HCT116 (cell line): ENCODE measurements at regions not wholly inside any gene's neighbourhood (a gene's known extent, or its start where the extent isn't known, plus 50 kb on each side); places are given as distances from the start of the nearest gene placed in this dataset.

Experiments used
- ATAC-seq: fragments of 200-7000 bp; cut with Tn5 transposase; 2 replicates; pipeline ENCODE4 v1.9.1; 2020; ENCODE audit warnings: mild to moderate bottlenecking, moderate library complexity
- BruUV-seq: library from RNA; stranded (reverse); fragments of 400-500 nt; replicated peaks from 2 replicates; lab custom pipeline; 2021; lab: Mats Ljungman, UMichigan
- CTCF ChIA-PET: fragments of 300-600 bp; sonication (Branson Sonifier 250); formaldehyde crosslinking; loops from one replicate; lab custom pipeline; 2021; ENCODE audit warnings: antibody characterized with exemption; lab: Charles Lee
- POLR2A ChIA-PET: fragments of 300-600, 350-600 bp; sonication (Branson Sonifier 250); formaldehyde crosslinking; loops from one replicate; lab custom pipeline; 2021; ENCODE audit warnings: antibody characterized with exemption; lab: Charles Lee
- RAD21 ChIA-PET, 2 experiments: fragments of 300-600 bp; sonication (Branson Sonifier 250); formaldehyde crosslinking; loops; one replicate each; lab custom pipeline; 2023; ENCODE audit warnings: low total read pairs in 2 of 2; ENCODE audit not compliant: uncharacterized antibody in 2 of 2, unreplicated experiment in 2 of 2, low non-redundant PET in 1 of 2; lab: Charles Lee
- DNase-seq: peaks from one replicate; pipeline ENCODE4 v3.0.0-alpha.2; 2010; ENCODE audit warnings: low read depth, low spot score
- H2AFZ ChIP-seq: fragments of 200-600 bp; shearing (Covaris generic), sonication (generic); 2 replicates; pipeline ENCODE4 v1.6.1; 2017; ENCODE audit warnings: low read depth, mixed run types, mixed read lengths, antibody characterized with exemption, low read length; ENCODE audit not compliant: poor library complexity, severe bottlenecking
- H3K27ac ChIP-seq: 2 replicates; pipeline ENCODE4 v1.5.1; 2012; ENCODE audit warnings: low read depth, low read length
- H3K27me3 ChIP-seq: fragments of 200-600 bp; sonication (generic); 2 replicates; pipeline ENCODE4 v1.6.1; 2016; ENCODE audit warnings: mixed run types, low read length, mixed read lengths; ENCODE audit not compliant: insufficient read depth
- H3K36me3 ChIP-seq, 2 experiments: fragments of 200-500 bp in 1 of 2; fragments of 200-600 bp in 1 of 2; sonication (Bioruptor generic) in 1 of 2; sonication (generic) in 1 of 2; 2 replicates each; pipeline versions ENCODE4 v1.5.1 to v1.6.1; 2014 to 2016; ENCODE audit warnings: low read length in 2 of 2, inconsistent platforms in 1 of 2, mixed read lengths in 1 of 2, mixed run types in 1 of 2; ENCODE audit not compliant: insufficient read depth in 2 of 2, control insufficient read depth in 1 of 2
- H3K4me1 ChIP-seq, 2 experiments: fragments of 200-600 bp in 1 of 2; sonication (generic) in 1 of 2; 2 replicates each; pipeline versions ENCODE4 v1.5.1 to v1.6.1; 2012 to 2017; ENCODE audit warnings: low read length in 2 of 2, inconsistent platforms in 1 of 2, mild to moderate bottlenecking in 1 of 2, mixed read lengths in 1 of 2, mixed run types in 1 of 2, moderate library complexity in 1 of 2; ENCODE audit not compliant: insufficient read depth in 2 of 2, control insufficient read depth in 1 of 2
- H3K4me2 ChIP-seq: fragments of 200-600 bp; sonication (generic); 2 replicates; pipeline ENCODE4 v1.6.1; 2017; ENCODE audit warnings: mixed run types, low read length, mixed read lengths
- H3K4me3 ChIP-seq, 2 experiments: fragments of 200-600 bp in 1 of 2; sonication (generic) in 1 of 2; replicated peaks in 1 of 2; 2 replicates each; pipeline ENCODE4 v1.5.1; 2011 to 2016; ENCODE audit warnings: low read length in 2 of 2, control low read depth in 1 of 2, low read depth in 1 of 2, mild to moderate bottlenecking in 1 of 2, mixed read lengths in 1 of 2, mixed run types in 1 of 2
- H3K79me2 ChIP-seq: fragments of 200-600 bp; sonication (generic); 2 replicates; pipeline ENCODE4 v1.6.1; 2017; ENCODE audit warnings: mild to moderate bottlenecking, mixed run types, low read length, moderate library complexity, mixed read lengths; ENCODE audit not compliant: insufficient read depth
- H3K9ac ChIP-seq: fragments of 200-600 bp; sonication (generic); 2 replicates; pipeline ENCODE4 v1.6.1; 2016; ENCODE audit warnings: low read length, mixed read lengths
- H3K9me2 ChIP-seq: fragments of 200-600 bp; sonication (generic), shearing (Covaris generic); 2 replicates; pipeline ENCODE4 v1.6.1; 2017; ENCODE audit warnings: mixed run types, mild to moderate bottlenecking, moderate library complexity; ENCODE audit not compliant: insufficient read depth
- H3K9me3 ChIP-seq, 2 experiments: fragments of 200-500 bp in 1 of 2; fragments of 200-600 bp in 1 of 2; sonication (Bioruptor generic) in 1 of 2; sonication (generic) in 1 of 2; 2 replicates each; pipeline ENCODE4 v1.6.1; 2014 to 2017; ENCODE audit warnings: low read length in 2 of 2, mixed read lengths in 2 of 2, inconsistent platforms in 1 of 2, low read depth in 1 of 2, mild to moderate bottlenecking in 1 of 2, mixed run types in 1 of 2, moderate library complexity in 1 of 2; ENCODE audit not compliant: control insufficient read depth in 1 of 2, insufficient read depth in 1 of 2
- H4K20me1 ChIP-seq: fragments of 200-600 bp; sonication (generic), shearing (Covaris generic); 2 replicates; pipeline ENCODE4 v1.6.1; 2017; ENCODE audit warnings: mixed run types, mild to moderate bottlenecking, moderate library complexity; ENCODE audit not compliant: insufficient read depth
- CBX3 ChIP-seq: IDR thresholded peaks from 2 replicates; pipeline ENCODE4 v1.6.1; 2012; ENCODE audit warnings: low read depth
- CEBPB ChIP-seq: IDR thresholded peaks from 2 replicates; pipeline ENCODE4 v1.6.1; 2012; ENCODE audit warnings: low read depth
- EGR1 ChIP-seq: IDR thresholded peaks from 2 replicates; pipeline ENCODE4 v1.6.1; 2012; ENCODE audit warnings: low read depth
- EZH2 ChIP-seq: fragments of 200-600 bp; sonication (generic); IDR thresholded peaks from 2 replicates; pipeline ENCODE4 v1.6.1; 2017; ENCODE audit warnings: antibody characterized with exemption, mixed run types
- FOSL1 ChIP-seq: IDR thresholded peaks from 2 replicates; pipeline ENCODE4 v1.6.1; 2012; ENCODE audit warnings: low read depth
- JUND ChIP-seq: IDR thresholded peaks from 2 replicates; pipeline ENCODE4 v1.6.1; 2012
- POLR2A ChIP-seq: IDR thresholded peaks from 2 replicates; pipeline ENCODE4 v1.7.0; 2011; ENCODE audit warnings: borderline replicate concordance; ENCODE audit not compliant: insufficient read depth, insufficient read length; ENCODE audit errors: extremely low read depth
- RAD21 ChIP-seq: IDR thresholded peaks from 2 replicates; pipeline ENCODE4 v1.6.1; 2012; ENCODE audit warnings: low read depth, mild to moderate bottlenecking
- SIN3A ChIP-seq: IDR thresholded peaks from 2 replicates; pipeline ENCODE4 v1.6.1; 2012; ENCODE audit warnings: low read depth
- SP1 ChIP-seq: IDR thresholded peaks from 2 replicates; pipeline ENCODE4 v1.6.1; 2012; ENCODE audit warnings: low read depth
- SRF ChIP-seq: IDR thresholded peaks from 2 replicates; pipeline ENCODE4 v1.6.1; 2012; ENCODE audit warnings: low read depth
- YY1 ChIP-seq: IDR thresholded peaks from 2 replicates; pipeline ENCODE4 v1.6.1; 2011; ENCODE audit warnings: low read length, low read depth, moderate library complexity, mild to moderate bottlenecking; ENCODE audit not compliant: insufficient replicate concordance; ENCODE audit errors: extremely low read depth
- ZFX ChIP-seq: fragments of 450-650 bp; IDR thresholded peaks from 2 replicates; pipeline ENCODE4 v1.6.1; 2017
- intact Hi-C: fragments of 100-400 bp; cut with micrococcal nuclease; formaldehyde crosslinking; loops from 2 replicates; pipeline ENCODE4 v1.10.0; 2022
- TF ChIP-seq, protein P1 (sequence below): IDR thresholded peaks from 2 replicates; pipeline ENCODE4 v1.6.1; 2011; ENCODE audit warnings: mild to moderate bottlenecking, low read length, moderate library complexity; ENCODE audit not compliant: insufficient replicate concordance; ENCODE audit errors: extremely low read depth
- TF ChIP-seq, protein P2 (sequence below): IDR thresholded peaks from 2 replicates; pipeline ENCODE4 v1.6.1; 2012; ENCODE audit warnings: low read depth

DNA sequence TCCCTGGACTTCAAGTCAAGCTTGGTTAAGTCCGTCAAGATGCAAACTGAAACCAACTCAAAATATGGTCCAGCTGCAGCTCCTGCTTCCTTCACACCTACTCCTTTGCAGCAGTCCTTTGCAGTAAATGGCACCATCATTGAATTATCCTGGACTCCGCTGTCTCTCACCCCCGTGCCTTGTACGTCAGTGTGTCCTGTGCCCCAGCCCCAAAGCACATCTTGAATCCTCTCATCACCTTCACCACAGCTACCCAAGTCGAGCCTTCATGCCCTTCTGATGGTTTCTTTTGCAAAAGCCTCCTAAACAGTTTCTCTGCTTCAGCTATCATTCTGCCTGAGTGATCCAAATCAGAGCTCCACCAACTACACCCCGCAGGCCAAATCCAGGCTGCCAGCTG is 88.4 kb upstream of the LEP start:
- intact Hi-C loops: no loop called here
- H3K4me3 ChIP-seq: no peak overlapping the region
- no peak overlapping the region for H3K4me2 ChIP-seq
- H3K27me3 ChIP-seq: peaks cover 32% of the 10 kb centered on the region; the same call in 1 of the 2 replicates
- H3K36me3 ChIP-seq: no peaks in the 10 kb centered on the region
- H3K9me2 ChIP-seq: no peaks in the 10 kb centered on the region
- ChIA-PET POLR2A (no interaction called here), RAD21 (no interaction called here), CTCF (no interaction called here)
- ATAC-seq (no peak), DNase-seq (no peak)
- no peak overlapping the region for H3K9ac ChIP-seq
- H3K9me3 ChIP-seq: no peaks in the 10 kb centered on the region
- H3K79me2 ChIP-seq: no peaks in the 10 kb centered on the region
- H4K20me1 ChIP-seq: no peaks in the 10 kb centered on the region
- BruUV-seq: no TSS peak
- TF ChIP-seq YY1: no peak
- TF ChIP-seq CEBPB: no peak
- TF ChIP-seq FOSL1: no peak
- H3K27ac ChIP-seq: no peak overlapping the region
- H2AFZ ChIP-seq: no peak overlapping the region
- no peaks in the 10 kb centered on the region for H3K4me1 ChIP-seq

DNA sequence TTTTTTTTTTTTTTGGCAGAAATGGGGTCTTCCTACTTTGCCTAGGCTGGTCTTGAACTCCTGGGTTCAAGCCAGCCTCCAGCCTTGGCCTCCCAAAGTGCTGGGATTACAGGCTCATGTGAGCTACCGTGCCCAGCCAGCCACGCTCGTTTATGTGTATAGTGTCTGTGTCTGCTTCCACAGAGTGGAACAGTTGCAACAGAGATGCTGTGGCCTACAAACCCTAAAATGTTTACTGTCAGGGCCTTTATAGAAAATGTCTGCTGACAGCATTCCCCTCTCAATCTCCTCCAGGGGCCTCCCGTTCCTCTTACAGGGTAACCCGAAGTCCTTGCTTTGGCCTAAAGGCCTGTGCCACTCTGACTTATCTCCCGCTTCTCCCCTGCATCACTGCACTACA is 87.6 kb upstream of the LEP start:
- ChIA-PET POLR2A (no interaction called here), CTCF (no interaction called here), RAD21 (no interaction called here)
- H3K4me1 ChIP-seq: no peaks in the 10 kb centered on the region
- no TSS peak for BruUV-seq
- no peak overlapping the region for H2AFZ ChIP-seq
- H3K9me2 ChIP-seq: no peaks in the 10 kb centered on the region
- no peak for TF ChIP-seq ZFX
- no peak for TF ChIP-seq CBX3
- no peak for TF ChIP-seq JUND
- no peak for TF ChIP-seq SRF
- TF ChIP-seq EZH2: no peak
- no peak for TF ChIP-seq SIN3A
- TF ChIP-seq SP1: no peak
- TF ChIP-seq EGR1: no peak
- TF ChIP-seq RAD21: no peak
- no peak for TF ChIP-seq YY1
- TF ChIP-seq, protein P1, sequence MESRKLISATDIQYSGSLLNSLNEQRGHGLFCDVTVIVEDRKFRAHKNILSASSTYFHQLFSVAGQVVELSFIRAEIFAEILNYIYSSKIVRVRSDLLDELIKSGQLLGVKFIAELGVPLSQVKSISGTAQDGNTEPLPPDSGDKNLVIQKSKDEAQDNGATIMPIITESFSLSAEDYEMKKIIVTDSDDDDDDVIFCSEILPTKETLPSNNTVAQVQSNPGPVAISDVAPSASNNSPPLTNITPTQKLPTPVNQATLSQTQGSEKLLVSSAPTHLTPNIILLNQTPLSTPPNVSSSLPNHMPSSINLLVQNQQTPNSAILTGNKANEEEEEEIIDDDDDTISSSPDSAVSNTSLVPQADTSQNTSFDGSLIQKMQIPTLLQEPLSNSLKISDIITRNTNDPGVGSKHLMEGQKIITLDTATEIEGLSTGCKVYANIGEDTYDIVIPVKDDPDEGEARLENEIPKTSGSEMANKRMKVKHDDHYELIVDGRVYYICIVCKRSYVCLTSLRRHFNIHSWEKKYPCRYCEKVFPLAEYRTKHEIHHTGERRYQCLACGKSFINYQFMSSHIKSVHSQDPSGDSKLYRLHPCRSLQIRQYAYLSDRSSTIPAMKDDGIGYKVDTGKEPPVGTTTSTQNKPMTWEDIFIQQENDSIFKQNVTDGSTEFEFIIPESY: no peak
- TF ChIP-seq, protein P2, sequence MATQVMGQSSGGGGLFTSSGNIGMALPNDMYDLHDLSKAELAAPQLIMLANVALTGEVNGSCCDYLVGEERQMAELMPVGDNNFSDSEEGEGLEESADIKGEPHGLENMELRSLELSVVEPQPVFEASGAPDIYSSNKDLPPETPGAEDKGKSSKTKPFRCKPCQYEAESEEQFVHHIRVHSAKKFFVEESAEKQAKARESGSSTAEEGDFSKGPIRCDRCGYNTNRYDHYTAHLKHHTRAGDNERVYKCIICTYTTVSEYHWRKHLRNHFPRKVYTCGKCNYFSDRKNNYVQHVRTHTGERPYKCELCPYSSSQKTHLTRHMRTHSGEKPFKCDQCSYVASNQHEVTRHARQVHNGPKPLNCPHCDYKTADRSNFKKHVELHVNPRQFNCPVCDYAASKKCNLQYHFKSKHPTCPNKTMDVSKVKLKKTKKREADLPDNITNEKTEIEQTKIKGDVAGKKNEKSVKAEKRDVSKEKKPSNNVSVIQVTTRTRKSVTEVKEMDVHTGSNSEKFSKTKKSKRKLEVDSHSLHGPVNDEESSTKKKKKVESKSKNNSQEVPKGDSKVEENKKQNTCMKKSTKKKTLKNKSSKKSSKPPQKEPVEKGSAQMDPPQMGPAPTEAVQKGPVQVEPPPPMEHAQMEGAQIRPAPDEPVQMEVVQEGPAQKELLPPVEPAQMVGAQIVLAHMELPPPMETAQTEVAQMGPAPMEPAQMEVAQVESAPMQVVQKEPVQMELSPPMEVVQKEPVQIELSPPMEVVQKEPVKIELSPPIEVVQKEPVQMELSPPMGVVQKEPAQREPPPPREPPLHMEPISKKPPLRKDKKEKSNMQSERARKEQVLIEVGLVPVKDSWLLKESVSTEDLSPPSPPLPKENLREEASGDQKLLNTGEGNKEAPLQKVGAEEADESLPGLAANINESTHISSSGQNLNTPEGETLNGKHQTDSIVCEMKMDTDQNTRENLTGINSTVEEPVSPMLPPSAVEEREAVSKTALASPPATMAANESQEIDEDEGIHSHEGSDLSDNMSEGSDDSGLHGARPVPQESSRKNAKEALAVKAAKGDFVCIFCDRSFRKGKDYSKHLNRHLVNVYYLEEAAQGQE: no peak
- no peak for TF ChIP-seq POLR2A
- no peak overlapping the region for H3K9ac ChIP-seq
- no peak overlapping the region for H3K4me3 ChIP-seq
- H3K27me3 ChIP-seq: peaks cover 28% of the 10 kb centered on the region; the same call in 1 of the 2 replicates
- DNase-seq (no peak), ATAC-seq (no peak)
- intact Hi-C loops: no loop called here
- no peaks in the 10 kb centered on the region for H3K9me3 ChIP-seq
- H3K79me2 ChIP-seq: no peaks in the 10 kb centered on the region
- H4K20me1 ChIP-seq: no peaks in the 10 kb centered on the region
- H3K36me3 ChIP-seq: no peaks in the 10 kb centered on the region
- no peak overlapping the region for H3K27ac ChIP-seq
- H3K4me2 ChIP-seq: no peak overlapping the region
